HCT116 (cell line): ENCODE measurements at regions not wholly inside any gene's neighbourhood (a gene's known extent, or its start where the extent isn't known, plus 50 kb on each side); places are given as distances from the start of the nearest gene placed in this dataset.

Experiments used
- EZH2 ChIP-seq: fragments of 200-600 bp; sonication (generic); IDR thresholded peaks from 2 replicates; pipeline ENCODE4 v1.6.1; 2017; ENCODE audit warnings: antibody characterized with exemption, mixed run types
- POLR2A ChIP-seq: IDR thresholded peaks from 2 replicates; pipeline ENCODE4 v1.7.0; 2011; ENCODE audit warnings: borderline replicate concordance; ENCODE audit not compliant: insufficient read depth, insufficient read length; ENCODE audit errors: extremely low read depth
- SIN3A ChIP-seq: IDR thresholded peaks from 2 replicates; pipeline ENCODE4 v1.6.1; 2012; ENCODE audit warnings: low read depth
- SP1 ChIP-seq: IDR thresholded peaks from 2 replicates; pipeline ENCODE4 v1.6.1; 2012; ENCODE audit warnings: low read depth
- YY1 ChIP-seq: IDR thresholded peaks from 2 replicates; pipeline ENCODE4 v1.6.1; 2011; ENCODE audit warnings: low read length, low read depth, moderate library complexity, mild to moderate bottlenecking; ENCODE audit not compliant: insufficient replicate concordance; ENCODE audit errors: extremely low read depth
- ZNF274 ChIP-seq: fragments of 200-500 bp; sonication (Bioruptor generic); IDR thresholded peaks from 2 replicates; pipeline ENCODE4 v1.6.1; 2014; ENCODE audit warnings: mild to moderate bottlenecking, low read depth, low read length, inconsistent platforms
- TF ChIP-seq, protein P1 (sequence below), 3 experiments: fragments of 200-600 bp in 1 of 3; sonication (generic) in 1 of 3; IDR thresholded peaks in 2 of 3; conservative IDR thresholded peaks in 1 of 3; 2 replicates each; pipeline ENCODE4 v1.5.1; 2012 to 2017; ENCODE audit warnings: low read depth in 2 of 3, low read length in 2 of 3, antibody characterized with exemption in 1 of 3, borderline replicate concordance in 1 of 3, control low read depth in 1 of 3, mild to moderate bottlenecking in 1 of 3, mixed read lengths in 1 of 3, mixed run types in 1 of 3, moderate library complexity in 1 of 3; ENCODE audit not compliant: insufficient read depth in 1 of 3
- TF ChIP-seq, protein P2 (sequence below): IDR thresholded peaks from 2 replicates; pipeline ENCODE4 v1.6.1; 2012; ENCODE audit warnings: low read depth

DNA sequence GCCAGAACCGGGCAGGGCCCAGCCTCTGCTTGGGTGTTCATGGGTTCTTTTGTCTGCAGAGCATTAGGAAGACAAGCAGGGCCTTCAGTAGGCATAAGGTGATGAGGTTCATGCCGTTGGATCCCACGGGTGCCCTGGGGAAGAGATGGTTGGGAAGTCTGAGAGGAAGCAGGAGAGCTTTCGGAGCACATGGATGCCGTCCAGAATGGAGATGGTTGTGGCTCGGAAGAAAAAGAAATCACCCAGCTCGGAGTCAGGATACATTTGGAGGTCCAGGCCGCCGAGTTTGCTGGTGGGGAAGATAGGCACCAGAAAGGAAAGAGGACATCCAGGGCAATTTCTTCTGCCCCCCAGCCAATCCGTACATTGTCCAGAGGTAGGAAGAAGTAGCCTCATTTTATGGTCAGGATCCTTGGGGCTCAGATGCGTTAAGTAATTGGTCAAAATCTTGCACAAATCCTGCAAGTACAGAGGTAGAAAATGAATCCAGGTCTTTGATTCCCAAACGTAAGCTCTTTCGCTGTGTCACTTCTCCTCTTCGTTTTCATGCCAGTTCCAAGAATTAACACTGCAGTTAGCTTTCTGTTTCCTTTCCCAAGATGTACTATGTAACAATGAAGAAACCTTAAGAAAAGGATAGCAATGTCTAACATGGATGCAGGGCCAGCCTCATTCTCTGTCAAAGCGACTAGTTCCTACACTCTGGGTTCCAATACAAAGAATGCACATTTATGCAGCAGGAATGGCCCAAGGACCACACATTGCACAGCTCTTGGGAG lies 147.8 kb upstream of the KLF6 start:
- TF ChIP-seq, protein P1, sequence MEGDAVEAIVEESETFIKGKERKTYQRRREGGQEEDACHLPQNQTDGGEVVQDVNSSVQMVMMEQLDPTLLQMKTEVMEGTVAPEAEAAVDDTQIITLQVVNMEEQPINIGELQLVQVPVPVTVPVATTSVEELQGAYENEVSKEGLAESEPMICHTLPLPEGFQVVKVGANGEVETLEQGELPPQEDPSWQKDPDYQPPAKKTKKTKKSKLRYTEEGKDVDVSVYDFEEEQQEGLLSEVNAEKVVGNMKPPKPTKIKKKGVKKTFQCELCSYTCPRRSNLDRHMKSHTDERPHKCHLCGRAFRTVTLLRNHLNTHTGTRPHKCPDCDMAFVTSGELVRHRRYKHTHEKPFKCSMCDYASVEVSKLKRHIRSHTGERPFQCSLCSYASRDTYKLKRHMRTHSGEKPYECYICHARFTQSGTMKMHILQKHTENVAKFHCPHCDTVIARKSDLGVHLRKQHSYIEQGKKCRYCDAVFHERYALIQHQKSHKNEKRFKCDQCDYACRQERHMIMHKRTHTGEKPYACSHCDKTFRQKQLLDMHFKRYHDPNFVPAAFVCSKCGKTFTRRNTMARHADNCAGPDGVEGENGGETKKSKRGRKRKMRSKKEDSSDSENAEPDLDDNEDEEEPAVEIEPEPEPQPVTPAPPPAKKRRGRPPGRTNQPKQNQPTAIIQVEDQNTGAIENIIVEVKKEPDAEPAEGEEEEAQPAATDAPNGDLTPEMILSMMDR (IDR thresholded peaks at IDR 0.05 in 2 of 3, conservative IDR thresholded peaks at IDR 0.05 in 1 of 3; ENCODE audit: borderline replicate concordance in 1 of 3, insufficient read depth in 1 of 3, low read depth in 2 of 3, low read length in 2 of 3), result no peak
- TF ChIP-seq POLR2A, result no peak
- TF ChIP-seq, protein P2, sequence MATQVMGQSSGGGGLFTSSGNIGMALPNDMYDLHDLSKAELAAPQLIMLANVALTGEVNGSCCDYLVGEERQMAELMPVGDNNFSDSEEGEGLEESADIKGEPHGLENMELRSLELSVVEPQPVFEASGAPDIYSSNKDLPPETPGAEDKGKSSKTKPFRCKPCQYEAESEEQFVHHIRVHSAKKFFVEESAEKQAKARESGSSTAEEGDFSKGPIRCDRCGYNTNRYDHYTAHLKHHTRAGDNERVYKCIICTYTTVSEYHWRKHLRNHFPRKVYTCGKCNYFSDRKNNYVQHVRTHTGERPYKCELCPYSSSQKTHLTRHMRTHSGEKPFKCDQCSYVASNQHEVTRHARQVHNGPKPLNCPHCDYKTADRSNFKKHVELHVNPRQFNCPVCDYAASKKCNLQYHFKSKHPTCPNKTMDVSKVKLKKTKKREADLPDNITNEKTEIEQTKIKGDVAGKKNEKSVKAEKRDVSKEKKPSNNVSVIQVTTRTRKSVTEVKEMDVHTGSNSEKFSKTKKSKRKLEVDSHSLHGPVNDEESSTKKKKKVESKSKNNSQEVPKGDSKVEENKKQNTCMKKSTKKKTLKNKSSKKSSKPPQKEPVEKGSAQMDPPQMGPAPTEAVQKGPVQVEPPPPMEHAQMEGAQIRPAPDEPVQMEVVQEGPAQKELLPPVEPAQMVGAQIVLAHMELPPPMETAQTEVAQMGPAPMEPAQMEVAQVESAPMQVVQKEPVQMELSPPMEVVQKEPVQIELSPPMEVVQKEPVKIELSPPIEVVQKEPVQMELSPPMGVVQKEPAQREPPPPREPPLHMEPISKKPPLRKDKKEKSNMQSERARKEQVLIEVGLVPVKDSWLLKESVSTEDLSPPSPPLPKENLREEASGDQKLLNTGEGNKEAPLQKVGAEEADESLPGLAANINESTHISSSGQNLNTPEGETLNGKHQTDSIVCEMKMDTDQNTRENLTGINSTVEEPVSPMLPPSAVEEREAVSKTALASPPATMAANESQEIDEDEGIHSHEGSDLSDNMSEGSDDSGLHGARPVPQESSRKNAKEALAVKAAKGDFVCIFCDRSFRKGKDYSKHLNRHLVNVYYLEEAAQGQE, result no peak
- TF ChIP-seq YY1, result no peak
- TF ChIP-seq EZH2, result no peak
- no peak for TF ChIP-seq ZNF274
- TF ChIP-seq SIN3A, result no peak
- TF ChIP-seq SP1, result no peak
